ENCODE measurements at regions not wholly inside any gene's neighbourhood (a gene's known extent, or its start where the extent isn't known, plus 50 kb on each side); places are given as distances from the start of the nearest gene placed in this dataset.

- TF ChIP-seq CTCF (IDR thresholded peaks at IDR 0.05), result no peak
- no peak for TF ChIP-seq EP300 (IDR thresholded peaks at IDR 0.05)
- no peak for TF ChIP-seq POLR2AphosphoS5 (IDR thresholded peaks at IDR 0.05)
- TF ChIP-seq POLR2A (IDR thresholded peaks at IDR 0.05), result no peak
Measured at GRCh38 chr1:60153961-60154360, 80.4 kb upstream of the C1orf87 start.

All from suprapubic skin (tissue), 4 donors.